ENCODE measurements at regions not wholly inside any gene's neighbourhood (a gene's known extent, or its start where the extent isn't known, plus 50 kb on each side); places are given as distances from the start of the nearest gene placed in this dataset.

- TF ChIP-seq CTCF (IDR thresholded peaks at IDR 0.05): no peak
- no peak for TF ChIP-seq EZH2 (IDR thresholded peaks at IDR 0.05; ENCODE audit: borderline replicate concordance, insufficient read depth, low read depth, low read length, poor library complexity, severe bottlenecking)
Measured at GRCh38 chr15:72952151-72952550, 100.1 kb upstream of the NEO1 start.

Data from B cell (primary cell).